WTC11 (cell line): ENCODE measurements at regions not wholly inside any gene's neighbourhood (a gene's known extent, or its start where the extent isn't known, plus 50 kb on each side); places are given as distances from the start of the nearest gene placed in this dataset.

Experiments
- ELF4 ChIP-seq: sonication (generic); formaldehyde crosslinking; IDR thresholded peaks from 2 replicates; pipeline ENCODE4 v1.8.1; 2022; ENCODE audit warnings: low read depth, mild to moderate bottlenecking, moderate library complexity, missing genetic modification reagents
- IRF2 ChIP-seq: sonication (generic); formaldehyde crosslinking; IDR thresholded peaks from 2 replicates; pipeline ENCODE4 v1.8.0; 2022; ENCODE audit warnings: low read depth, missing genetic modification reagents, borderline replicate concordance
- SMAD3 ChIP-seq: sonication (generic); formaldehyde crosslinking; IDR thresholded peaks from 2 replicates; pipeline ENCODE4 v1.8.0; 2022; ENCODE audit warnings: missing genetic modification reagents, mild to moderate bottlenecking, borderline replicate concordance
- ZNF671 ChIP-seq: fragments of 250-450 bp; sonication (Bioruptor Pico); IDR thresholded peaks from 2 replicates; pipeline ENCODE4 v1.8.0; 2021; ENCODE audit warnings: mild to moderate bottlenecking
- TF ChIP-seq, protein P1 (sequence below): sonication (generic); formaldehyde crosslinking; IDR thresholded peaks from 2 replicates; pipeline ENCODE4 v1.8.1; 2023; ENCODE audit warnings: mild to moderate bottlenecking, missing genetic modification reagents, moderate library complexity
- TF ChIP-seq, protein P2 (sequence below): fragments of 200-600 bp; IDR thresholded peaks from 2 replicates; pipeline ENCODE4 v1.8.0; 2022; ENCODE audit warnings: antibody characterized with exemption

DNA sequence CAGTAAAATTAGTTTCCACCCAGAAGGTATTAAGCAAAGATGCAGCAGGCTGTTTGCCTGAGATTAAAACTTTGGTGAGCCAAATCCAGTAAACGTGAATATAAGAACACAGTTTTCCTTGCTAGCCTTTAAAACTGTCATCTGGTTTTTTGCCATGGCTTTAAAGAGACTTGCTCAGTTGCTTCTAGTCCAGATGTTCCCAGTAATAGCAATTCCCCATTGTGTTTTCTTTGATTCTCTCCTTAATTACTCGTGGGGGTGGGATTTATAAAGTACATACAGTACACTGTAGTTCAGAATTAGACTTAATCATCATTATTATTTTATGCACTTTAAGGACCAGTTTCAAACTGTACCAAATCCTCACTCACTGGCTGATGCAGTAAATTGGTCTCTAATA, 303.5 kb upstream of the ZNF804A start:
- TF ChIP-seq ZNF671 (CRISPR knock-in tag) (no peak), ELF4 (no peak), IRF2 (CRISPR knock-in tag) (no peak), SMAD3 (CRISPR knock-in tag) (no peak)
- TF ChIP-seq, protein P1, sequence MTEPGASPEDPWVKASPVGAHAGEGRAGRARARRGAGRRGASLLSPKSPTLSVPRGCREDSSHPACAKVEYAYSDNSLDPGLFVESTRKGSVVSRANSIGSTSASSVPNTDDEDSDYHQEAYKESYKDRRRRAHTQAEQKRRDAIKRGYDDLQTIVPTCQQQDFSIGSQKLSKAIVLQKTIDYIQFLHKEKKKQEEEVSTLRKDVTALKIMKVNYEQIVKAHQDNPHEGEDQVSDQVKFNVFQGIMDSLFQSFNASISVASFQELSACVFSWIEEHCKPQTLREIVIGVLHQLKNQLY, result no peak
- TF ChIP-seq, protein P2, sequence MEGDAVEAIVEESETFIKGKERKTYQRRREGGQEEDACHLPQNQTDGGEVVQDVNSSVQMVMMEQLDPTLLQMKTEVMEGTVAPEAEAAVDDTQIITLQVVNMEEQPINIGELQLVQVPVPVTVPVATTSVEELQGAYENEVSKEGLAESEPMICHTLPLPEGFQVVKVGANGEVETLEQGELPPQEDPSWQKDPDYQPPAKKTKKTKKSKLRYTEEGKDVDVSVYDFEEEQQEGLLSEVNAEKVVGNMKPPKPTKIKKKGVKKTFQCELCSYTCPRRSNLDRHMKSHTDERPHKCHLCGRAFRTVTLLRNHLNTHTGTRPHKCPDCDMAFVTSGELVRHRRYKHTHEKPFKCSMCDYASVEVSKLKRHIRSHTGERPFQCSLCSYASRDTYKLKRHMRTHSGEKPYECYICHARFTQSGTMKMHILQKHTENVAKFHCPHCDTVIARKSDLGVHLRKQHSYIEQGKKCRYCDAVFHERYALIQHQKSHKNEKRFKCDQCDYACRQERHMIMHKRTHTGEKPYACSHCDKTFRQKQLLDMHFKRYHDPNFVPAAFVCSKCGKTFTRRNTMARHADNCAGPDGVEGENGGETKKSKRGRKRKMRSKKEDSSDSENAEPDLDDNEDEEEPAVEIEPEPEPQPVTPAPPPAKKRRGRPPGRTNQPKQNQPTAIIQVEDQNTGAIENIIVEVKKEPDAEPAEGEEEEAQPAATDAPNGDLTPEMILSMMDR, result no peak
